MM.1S (cell line): ENCODE measurements at regions not wholly inside any gene's neighbourhood (a gene's known extent, or its start where the extent isn't known, plus 50 kb on each side); places are given as distances from the start of the nearest gene placed in this dataset.

Experiments
- DNase-seq: peaks from one replicate; pipeline ENCODE4 v3.0.0-alpha.2; 2015
- H2AFZ ChIP-seq: fragments of 300-600 bp; sonication (generic); 2 replicates; pipeline ENCODE4 v1.6.0; 2016; ENCODE audit warnings: antibody characterized with exemption, low read length
- H3F3A ChIP-seq: fragments of 300-600 bp; sonication (generic); 2 replicates; pipeline ENCODE4 v1.6.1; 2016; ENCODE audit warnings: mild to moderate bottlenecking, antibody characterized with exemption, low read length, moderate library complexity, mixed read lengths; ENCODE audit not compliant: insufficient read depth
- H3K27ac ChIP-seq: fragments of 300-600 bp; sonication (generic); 2 replicates; pipeline ENCODE4 v1.5.1; 2016; ENCODE audit warnings: mild to moderate bottlenecking, low read length
- H3K27me3 ChIP-seq: fragments of 300-600 bp; sonication (generic); replicated peaks from 2 replicates; pipeline ENCODE4 v1.6.0; 2016; ENCODE audit warnings: low read length; ENCODE audit not compliant: insufficient read depth
- H3K36me3 ChIP-seq: fragments of 300-600 bp; sonication (generic); replicated peaks from 2 replicates; pipeline ENCODE4 v1.6.1; 2016; ENCODE audit warnings: mild to moderate bottlenecking, low read length, mixed read lengths; ENCODE audit not compliant: insufficient read depth
- H3K4me1 ChIP-seq: fragments of 300-600 bp; sonication (generic); 2 replicates; pipeline ENCODE4 v1.6.1; 2016; ENCODE audit warnings: low read length, mixed read lengths
- H3K4me2 ChIP-seq: fragments of 300-600 bp; sonication (generic); 2 replicates; pipeline ENCODE4 v1.6.0; 2016; ENCODE audit warnings: low read depth, low read length
- H3K4me3 ChIP-seq: fragments of 300-600 bp; sonication (generic); 2 replicates; pipeline ENCODE4 v1.5.1; 2016; ENCODE audit warnings: low read length, mixed read lengths
- H3K79me2 ChIP-seq: fragments of 300-600 bp; sonication (generic); 2 replicates; pipeline ENCODE4 v1.6.1; 2016; ENCODE audit warnings: mixed run types, low read length, mixed read lengths
- H3K9ac ChIP-seq: fragments of 300-600 bp; sonication (generic); 2 replicates; pipeline ENCODE4 v1.6.1; 2016; ENCODE audit warnings: low read length, mixed read lengths
- H3K9me2 ChIP-seq: fragments of 300-600 bp; sonication (generic); replicated peaks from 2 replicates; pipeline ENCODE4 v1.6.1; 2016; ENCODE audit warnings: mild to moderate bottlenecking, low read length, mixed read lengths; ENCODE audit not compliant: insufficient read depth
- H3K9me3 ChIP-seq: fragments of 300-600 bp; sonication (generic); replicated peaks from 2 replicates; pipeline ENCODE4 v1.6.1; 2016; ENCODE audit warnings: mild to moderate bottlenecking, low read length, mixed read lengths; ENCODE audit not compliant: insufficient read depth
- H4K20me1 ChIP-seq: fragments of 300-600 bp; sonication (generic); 2 replicates; pipeline ENCODE4 v1.6.1; 2016; ENCODE audit warnings: mild to moderate bottlenecking, low read length, moderate library complexity, mixed read lengths; ENCODE audit not compliant: insufficient read depth
- EZH2 ChIP-seq: fragments of 300-600 bp; sonication (generic); optimal IDR thresholded peaks from 2 replicates; pipeline ENCODE3; 2017; ENCODE audit warnings: low read depth, mild to moderate bottlenecking, antibody characterized with exemption, low read length, mixed read lengths
- EZH2phosphoT487 ChIP-seq: fragments of 300-600 bp; sonication (generic); IDR thresholded peaks from 2 replicates; pipeline ENCODE4 v1.6.1; 2018; ENCODE audit warnings: antibody characterized with exemption, low read length
- TF ChIP-seq, protein P1 (sequence below): fragments of 300-600 bp; sonication (generic); IDR thresholded peaks from 2 replicates; pipeline ENCODE4 v1.5.1; 2016; ENCODE audit warnings: antibody characterized with exemption, low read length, mixed read lengths

DNA sequence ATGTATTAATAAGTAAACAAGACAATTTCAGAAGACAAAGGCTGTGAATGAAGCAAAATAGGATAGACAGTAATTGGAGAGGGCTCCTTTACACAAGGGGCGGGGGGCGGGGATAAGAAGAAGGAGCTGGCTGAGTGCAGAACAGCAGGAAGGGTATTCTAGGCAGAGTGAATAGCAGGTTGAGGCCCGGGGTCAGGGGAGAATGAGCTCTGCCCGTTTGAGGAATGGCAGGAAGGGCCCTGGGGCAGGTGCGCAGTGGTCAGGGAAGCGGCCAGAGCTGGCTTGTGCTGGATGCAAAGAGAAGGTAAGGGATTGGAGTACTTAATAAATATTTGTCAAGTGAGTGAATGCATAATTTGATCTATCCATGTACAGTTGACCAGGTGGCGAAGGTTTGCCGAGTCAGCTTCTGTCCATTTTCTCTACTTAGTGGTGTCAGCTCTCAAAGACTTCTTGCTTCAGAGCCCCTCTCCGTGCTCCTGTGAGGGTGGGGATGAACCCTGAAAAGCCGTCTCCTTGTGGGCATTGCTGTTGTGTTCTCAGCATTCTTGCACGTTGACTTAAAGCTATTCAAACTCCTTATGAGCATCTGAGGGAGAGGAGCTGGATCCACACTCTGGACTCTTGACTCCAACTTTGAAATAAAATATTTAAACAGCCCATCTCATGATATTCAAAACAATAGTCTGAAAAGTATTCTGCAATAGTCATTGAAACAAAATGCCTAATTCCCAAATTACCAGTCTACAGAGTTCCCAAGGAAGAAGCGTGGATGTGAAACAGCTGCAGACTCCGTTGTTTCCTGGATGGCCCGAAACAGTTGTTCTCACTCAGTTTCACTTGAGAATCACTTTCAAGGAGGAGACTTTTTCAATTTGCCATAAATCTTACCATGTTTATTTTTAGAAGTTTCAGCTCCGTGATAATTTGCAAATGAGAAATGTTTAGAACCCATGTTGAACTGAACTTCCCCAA lies 105.1 kb downstream of the EDN3 start:
- H3K27ac ChIP-seq = no peak overlapping the region
- no peak for DNase-seq
- no peaks in the 10 kb centered on the region for H3K36me3 ChIP-seq
- H3K9ac ChIP-seq = no peak overlapping the region
- no peak overlapping the region for H3K4me2 ChIP-seq
- H3F3A ChIP-seq = no peaks in the 10 kb centered on the region
- H3K9me2 ChIP-seq = no peaks in the 10 kb centered on the region
- no peak for TF ChIP-seq EZH2phosphoT487
- TF ChIP-seq, protein P1, sequence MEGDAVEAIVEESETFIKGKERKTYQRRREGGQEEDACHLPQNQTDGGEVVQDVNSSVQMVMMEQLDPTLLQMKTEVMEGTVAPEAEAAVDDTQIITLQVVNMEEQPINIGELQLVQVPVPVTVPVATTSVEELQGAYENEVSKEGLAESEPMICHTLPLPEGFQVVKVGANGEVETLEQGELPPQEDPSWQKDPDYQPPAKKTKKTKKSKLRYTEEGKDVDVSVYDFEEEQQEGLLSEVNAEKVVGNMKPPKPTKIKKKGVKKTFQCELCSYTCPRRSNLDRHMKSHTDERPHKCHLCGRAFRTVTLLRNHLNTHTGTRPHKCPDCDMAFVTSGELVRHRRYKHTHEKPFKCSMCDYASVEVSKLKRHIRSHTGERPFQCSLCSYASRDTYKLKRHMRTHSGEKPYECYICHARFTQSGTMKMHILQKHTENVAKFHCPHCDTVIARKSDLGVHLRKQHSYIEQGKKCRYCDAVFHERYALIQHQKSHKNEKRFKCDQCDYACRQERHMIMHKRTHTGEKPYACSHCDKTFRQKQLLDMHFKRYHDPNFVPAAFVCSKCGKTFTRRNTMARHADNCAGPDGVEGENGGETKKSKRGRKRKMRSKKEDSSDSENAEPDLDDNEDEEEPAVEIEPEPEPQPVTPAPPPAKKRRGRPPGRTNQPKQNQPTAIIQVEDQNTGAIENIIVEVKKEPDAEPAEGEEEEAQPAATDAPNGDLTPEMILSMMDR = no peak
- no peak for TF ChIP-seq EZH2
- no peak overlapping the region for H2AFZ ChIP-seq
- no peaks in the 10 kb centered on the region for H3K4me1 ChIP-seq
- no peak overlapping the region for H3K4me3 ChIP-seq
- no peaks in the 10 kb centered on the region for H3K9me3 ChIP-seq
- peaks cover 94% of the 10 kb centered on the region for H3K27me3 ChIP-seq
- no peaks in the 10 kb centered on the region for H4K20me1 ChIP-seq
- no peaks in the 10 kb centered on the region for H3K79me2 ChIP-seq

DNA sequence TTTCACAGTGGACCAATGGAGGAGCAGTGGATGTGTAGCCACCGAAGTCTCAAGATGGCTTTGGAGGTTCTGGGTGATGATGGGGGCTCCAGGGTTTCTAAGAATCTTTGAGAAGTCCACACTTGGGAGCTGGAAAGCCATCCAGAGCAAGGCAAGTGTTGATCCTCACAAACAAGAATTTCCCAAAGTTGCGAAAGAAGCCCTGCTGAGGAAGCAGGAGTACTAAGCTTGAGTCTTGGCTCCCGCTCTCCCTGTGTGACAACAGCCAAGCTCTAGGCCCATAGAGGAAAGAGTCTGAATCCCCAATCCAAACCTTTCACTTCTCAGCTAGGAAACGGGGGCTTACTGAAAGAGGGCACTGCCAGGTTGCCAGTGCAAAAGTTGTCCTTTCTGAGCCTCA lies 106.0 kb downstream of the EDN3 start:
- Histone ChIP-seq H3K36me3 (no peaks in the 10 kb centered on the region), H3K9me2 (no peaks in the 10 kb centered on the region), H3K9ac (no peak overlapping the region), H2AFZ (no peak overlapping the region), H3F3A (no peaks in the 10 kb centered on the region), H4K20me1 (no peaks in the 10 kb centered on the region), H3K27me3 (peaks cover 94% of the 10 kb centered on the region), H3K4me1 (no peaks in the 10 kb centered on the region), H3K4me3 (no peak overlapping the region), H3K27ac (no peak overlapping the region), H3K4me2 (no peak overlapping the region), H3K79me2 (no peaks in the 10 kb centered on the region), H3K9me3 (no peaks in the 10 kb centered on the region)
- DNase-seq = no peak
- TF ChIP-seq EZH2 (no peak), EZH2phosphoT487 (no peak)
- TF ChIP-seq, protein P1 = no peak

DNA sequence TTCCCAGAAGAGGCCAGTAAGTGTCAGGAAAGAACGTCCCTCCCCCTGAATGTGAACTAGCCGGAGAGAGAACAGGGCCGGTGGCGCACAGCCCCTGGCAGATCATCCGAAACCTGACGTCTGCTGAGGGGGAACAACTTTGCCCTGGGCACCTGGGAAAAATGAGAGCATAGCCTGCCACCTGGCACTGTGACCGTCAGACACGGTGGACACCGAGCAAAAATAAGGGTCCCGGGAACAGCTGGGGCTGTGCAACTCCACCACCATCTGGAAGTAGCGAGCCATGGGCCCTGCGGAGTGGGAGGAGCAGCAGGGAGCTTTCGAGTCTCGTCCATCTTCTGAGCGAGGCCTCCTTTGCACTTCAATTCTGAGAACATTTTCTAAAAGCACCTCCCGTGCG lies 110.8 kb downstream of the EDN3 start:
- Histone ChIP-seq H3K27ac (no peak overlapping the region), H3K4me2 (no peak overlapping the region), H3K9ac (no peak overlapping the region), H3K27me3 (peaks cover 96% of the 10 kb centered on the region), H3K36me3 (no peaks in the 10 kb centered on the region), H3K4me1 (no peaks in the 10 kb centered on the region), H3F3A (no peaks in the 10 kb centered on the region), H3K9me3 (no peaks in the 10 kb centered on the region), H3K4me3 (no peak overlapping the region), H2AFZ (no peak overlapping the region), H3K9me2 (no peaks in the 10 kb centered on the region), H4K20me1 (no peaks in the 10 kb centered on the region), H3K79me2 (no peaks in the 10 kb centered on the region)
- no peak for DNase-seq
- no peak for TF ChIP-seq EZH2phosphoT487
- TF ChIP-seq, protein P1 = no peak
- TF ChIP-seq EZH2 = no peak
